SK-N-SH treated with all-trans-retinoic acid at 6 μM for 48 hours (cell line): ENCODE measurements at regions not wholly inside any gene's neighbourhood (a gene's known extent, or its start where the extent isn't known, plus 50 kb on each side); places are given as distances from the start of the nearest gene placed in this dataset.

Experiments
- ATAC-seq: fragments of 200-7000 bp; cut with Tn5 transposase; 3 replicates; pipeline ENCODE4 v1.9.1; 2020; ENCODE audit warnings: mild to moderate bottlenecking, moderate library complexity
- ARNTL ChIP-seq: fragments of 450-650 bp; formaldehyde crosslinking; IDR thresholded peaks from 2 replicates; pipeline ENCODE4 v1.5.0; 2020; ENCODE audit warnings: low read depth, mild to moderate bottlenecking, moderate library complexity, borderline replicate concordance
- BACH2 ChIP-seq: fragments of 250-450 bp; sonication (Bioruptor Pico); IDR thresholded peaks from 2 replicates; pipeline ENCODE4 v1.9.0; 2021; ENCODE audit warnings: mild to moderate bottlenecking, borderline replicate concordance
- ESRRG ChIP-seq: fragments of 250-450 bp; sonication (Bioruptor Pico); IDR thresholded peaks from 2 replicates; pipeline ENCODE4 v1.6.1; 2021; ENCODE audit warnings: mild to moderate bottlenecking
- GLIS3 ChIP-seq: fragments of 250-450 bp; sonication (Bioruptor Pico); IDR thresholded peaks from 2 replicates; pipeline ENCODE4 v1.5.0; 2020; ENCODE audit warnings: mild to moderate bottlenecking, moderate library complexity
- ISL1 ChIP-seq: fragments of 250-450 bp; sonication (Bioruptor Pico); IDR thresholded peaks from 2 replicates; pipeline ENCODE4 v2.1.2; 2022; ENCODE audit warnings: mild to moderate bottlenecking, moderate library complexity
- OSR1 ChIP-seq: fragments of 250-450 bp; sonication (Bioruptor Pico); IDR thresholded peaks from 2 replicates; pipeline ENCODE4 v1.8.0; 2022; ENCODE audit warnings: moderate library complexity, mild to moderate bottlenecking, inconsistent platforms
- PATZ1 ChIP-seq: fragments of 250-450 bp; sonication (Bioruptor Pico); IDR thresholded peaks from 2 replicates; pipeline ENCODE4 v1.8.0; 2020; ENCODE audit warnings: mild to moderate bottlenecking, moderate library complexity, borderline replicate concordance
- POU6F1 ChIP-seq: fragments of 250-450 bp; sonication (Bioruptor Pico); IDR thresholded peaks from 2 replicates; pipeline ENCODE4 v1.8.0; 2021; ENCODE audit warnings: low read depth, mild to moderate bottlenecking, moderate library complexity, borderline replicate concordance
- RARB ChIP-seq: fragments of 250-450 bp; sonication (Bioruptor Pico); IDR thresholded peaks from 2 replicates; pipeline ENCODE4 v1.8.0; 2021; ENCODE audit warnings: mild to moderate bottlenecking, moderate library complexity
- SNAI2 ChIP-seq: fragments of 250-450 bp; sonication (Bioruptor Pico); IDR thresholded peaks from 2 replicates; pipeline ENCODE4 v1.5.0; 2020; ENCODE audit warnings: mild to moderate bottlenecking, moderate library complexity
- TCF4 ChIP-seq: fragments of 250-450 bp; sonication (Bioruptor Pico); IDR thresholded peaks from 2 replicates; pipeline ENCODE4 v1.8.0; 2021; ENCODE audit warnings: mild to moderate bottlenecking, moderate library complexity, borderline replicate concordance
- TOX ChIP-seq: fragments of 250-450 bp; sonication (Bioruptor Pico); IDR thresholded peaks from 2 replicates; pipeline ENCODE4 v1.8.0; 2021; ENCODE audit warnings: mild to moderate bottlenecking, moderate library complexity, borderline replicate concordance
- ZFP3 ChIP-seq: fragments of 250-450 bp; sonication (Bioruptor Pico); IDR thresholded peaks from 2 replicates; pipeline ENCODE4 v1.5.0; 2020; ENCODE audit warnings: mild to moderate bottlenecking, moderate library complexity
- ZNF565 ChIP-seq: fragments of 450-650 bp; formaldehyde crosslinking; conservative IDR thresholded peaks from 2 replicates; pipeline ENCODE4 v1.5.0; 2020; ENCODE audit warnings: low read depth, mild to moderate bottlenecking, moderate library complexity
- ZNF70 ChIP-seq: fragments of 450-650 bp; formaldehyde crosslinking; IDR thresholded peaks from 2 replicates; pipeline ENCODE4 v1.5.0; 2020; ENCODE audit warnings: mild to moderate bottlenecking, moderate library complexity
- TF ChIP-seq, protein P1 (sequence below): fragments of 250-450 bp; sonication (Bioruptor Pico); IDR thresholded peaks from 2 replicates; pipeline ENCODE4 v1.5.1; 2021; ENCODE audit warnings: mild to moderate bottlenecking, moderate library complexity
- TF ChIP-seq, protein P2 (sequence below): fragments of 250-450 bp; sonication (Bioruptor Pico); IDR thresholded peaks from 2 replicates; pipeline ENCODE4 v1.5.1; 2020; ENCODE audit warnings: low read depth, mild to moderate bottlenecking, moderate library complexity
- TF ChIP-seq, protein P3 (sequence below): fragments of 250-450 bp; sonication (Bioruptor Pico); IDR thresholded peaks from 2 replicates; pipeline ENCODE4 v1.5.0; 2020; ENCODE audit warnings: mild to moderate bottlenecking, moderate library complexity

GRCh38 chr4:188867796-188868195, 728.6 kb downstream of the TRIML1 start:
- TF ChIP-seq ZNF565 (CRISPR knock-in tag) (no peak), ARNTL (CRISPR knock-in tag) (no peak), TCF4 (CRISPR knock-in tag) (no peak)
- TF ChIP-seq, protein P1, sequence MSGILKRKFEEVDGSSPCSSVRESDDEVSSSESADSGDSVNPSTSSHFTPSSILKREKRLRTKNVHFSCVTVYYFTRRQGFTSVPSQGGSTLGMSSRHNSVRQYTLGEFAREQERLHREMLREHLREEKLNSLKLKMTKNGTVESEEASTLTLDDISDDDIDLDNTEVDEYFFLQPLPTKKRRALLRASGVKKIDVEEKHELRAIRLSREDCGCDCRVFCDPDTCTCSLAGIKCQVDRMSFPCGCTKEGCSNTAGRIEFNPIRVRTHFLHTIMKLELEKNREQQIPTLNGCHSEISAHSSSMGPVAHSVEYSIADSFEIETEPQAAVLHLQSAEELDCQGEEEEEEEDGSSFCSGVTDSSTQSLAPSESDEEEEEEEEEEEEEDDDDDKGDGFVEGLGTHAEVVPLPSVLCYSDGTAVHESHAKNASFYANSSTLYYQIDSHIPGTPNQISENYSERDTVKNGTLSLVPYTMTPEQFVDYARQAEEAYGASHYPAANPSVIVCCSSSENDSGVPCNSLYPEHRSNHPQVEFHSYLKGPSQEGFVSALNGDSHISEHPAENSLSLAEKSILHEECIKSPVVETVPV, result no peak
- TF ChIP-seq, all 23 proteins: peak for 0
- ATAC-seq, result no peak

DNA sequence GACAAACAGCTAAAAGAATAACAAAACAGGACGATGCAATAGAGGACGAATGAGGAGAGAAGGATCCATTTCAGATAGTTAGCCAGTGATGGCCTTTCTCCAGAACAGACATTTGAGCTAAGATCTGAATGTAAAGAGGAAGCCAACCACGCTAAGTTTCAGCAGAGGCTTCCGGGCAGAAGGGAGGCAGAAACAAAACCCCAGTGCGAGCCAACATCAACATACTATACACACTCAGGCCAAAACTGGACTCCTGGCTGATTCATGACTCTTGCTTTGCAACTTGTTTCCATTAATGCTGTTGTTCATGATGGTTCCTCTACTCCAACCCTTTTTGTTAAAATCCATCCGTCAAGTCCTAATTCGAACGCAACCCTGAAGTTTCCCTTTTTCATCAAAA, 730.3 kb downstream of the TRIML1 start:
- TF ChIP-seq GLIS3 (CRISPR knock-in tag) (no peak), ARNTL (CRISPR knock-in tag) (no peak), ZFP3 (CRISPR knock-in tag) (no peak)
- TF ChIP-seq, protein P2, sequence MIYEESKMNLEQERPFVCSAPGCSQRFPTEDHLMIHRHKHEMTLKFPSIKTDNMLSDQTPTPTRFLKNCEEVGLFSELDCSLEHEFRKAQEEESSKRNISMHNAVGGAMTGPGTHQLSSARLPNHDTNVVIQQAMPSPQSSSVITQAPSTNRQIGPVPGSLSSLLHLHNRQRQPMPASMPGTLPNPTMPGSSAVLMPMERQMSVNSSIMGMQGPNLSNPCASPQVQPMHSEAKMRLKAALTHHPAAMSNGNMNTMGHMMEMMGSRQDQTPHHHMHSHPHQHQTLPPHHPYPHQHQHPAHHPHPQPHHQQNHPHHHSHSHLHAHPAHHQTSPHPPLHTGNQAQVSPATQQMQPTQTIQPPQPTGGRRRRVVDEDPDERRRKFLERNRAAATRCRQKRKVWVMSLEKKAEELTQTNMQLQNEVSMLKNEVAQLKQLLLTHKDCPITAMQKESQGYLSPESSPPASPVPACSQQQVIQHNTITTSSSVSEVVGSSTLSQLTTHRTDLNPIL (CRISPR knock-in tag), result no peak
- ATAC-seq, result no peak

- no peak for ATAC-seq
- TF ChIP-seq ZNF70 (CRISPR knock-in tag) (no peak), TOX (CRISPR knock-in tag) (no peak), SNAI2 (CRISPR knock-in tag) (no peak), PATZ1 (CRISPR knock-in tag) (no peak), ISL1 (no peak)
- TF ChIP-seq, protein P1, result no peak
Observed at GRCh38 chr4:188872809-188873208, 733.6 kb downstream of the TRIML1 start.

- TF ChIP-seq TOX (CRISPR knock-in tag), result no peak
- no peak for TF ChIP-seq ESRRG (CRISPR knock-in tag)
- no peak for ATAC-seq
Observed at GRCh38 chr4:188876881-188877280, 737.6 kb downstream of the TRIML1 start.

- no peak for ATAC-seq
Observed at GRCh38 chr4:188879598-188879997, 740.4 kb downstream of the TRIML1 start.

More at GRCh38 chr4:188879598-188879997, 740.4 kb downstream of the TRIML1 start:
- TF ChIP-seq GLIS3 (CRISPR knock-in tag) (no peak), ARNTL (CRISPR knock-in tag) (no peak), TCF4 (CRISPR knock-in tag) (no peak), TOX (CRISPR knock-in tag) (no peak), BACH2 (CRISPR knock-in tag) (no peak), ZNF70 (CRISPR knock-in tag) (no peak), SNAI2 (CRISPR knock-in tag) (no peak), ZNF565 (CRISPR knock-in tag) (no peak), POU6F1 (no peak), RARB (CRISPR knock-in tag) (no peak), PATZ1 (CRISPR knock-in tag) (no peak), OSR1 (CRISPR knock-in tag) (no peak)
- TF ChIP-seq, protein P2 (CRISPR knock-in tag), result no peak
- TF ChIP-seq, protein P3, sequence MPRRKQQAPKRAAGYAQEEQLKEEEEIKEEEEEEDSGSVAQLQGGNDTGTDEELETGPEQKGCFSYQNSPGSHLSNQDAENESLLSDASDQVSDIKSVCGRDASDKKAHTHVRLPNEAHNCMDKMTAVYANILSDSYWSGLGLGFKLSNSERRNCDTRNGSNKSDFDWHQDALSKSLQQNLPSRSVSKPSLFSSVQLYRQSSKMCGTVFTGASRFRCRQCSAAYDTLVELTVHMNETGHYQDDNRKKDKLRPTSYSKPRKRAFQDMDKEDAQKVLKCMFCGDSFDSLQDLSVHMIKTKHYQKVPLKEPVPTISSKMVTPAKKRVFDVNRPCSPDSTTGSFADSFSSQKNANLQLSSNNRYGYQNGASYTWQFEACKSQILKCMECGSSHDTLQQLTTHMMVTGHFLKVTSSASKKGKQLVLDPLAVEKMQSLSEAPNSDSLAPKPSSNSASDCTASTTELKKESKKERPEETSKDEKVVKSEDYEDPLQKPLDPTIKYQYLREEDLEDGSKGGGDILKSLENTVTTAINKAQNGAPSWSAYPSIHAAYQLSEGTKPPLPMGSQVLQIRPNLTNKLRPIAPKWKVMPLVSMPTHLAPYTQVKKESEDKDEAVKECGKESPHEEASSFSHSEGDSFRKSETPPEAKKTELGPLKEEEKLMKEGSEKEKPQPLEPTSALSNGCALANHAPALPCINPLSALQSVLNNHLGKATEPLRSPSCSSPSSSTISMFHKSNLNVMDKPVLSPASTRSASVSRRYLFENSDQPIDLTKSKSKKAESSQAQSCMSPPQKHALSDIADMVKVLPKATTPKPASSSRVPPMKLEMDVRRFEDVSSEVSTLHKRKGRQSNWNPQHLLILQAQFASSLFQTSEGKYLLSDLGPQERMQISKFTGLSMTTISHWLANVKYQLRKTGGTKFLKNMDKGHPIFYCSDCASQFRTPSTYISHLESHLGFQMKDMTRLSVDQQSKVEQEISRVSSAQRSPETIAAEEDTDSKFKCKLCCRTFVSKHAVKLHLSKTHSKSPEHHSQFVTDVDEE, result no peak
